ENCODE measurements at regions not wholly inside any gene's neighbourhood (a gene's known extent, or its start where the extent isn't known, plus 50 kb on each side); places are given as distances from the start of the nearest gene placed in this dataset.

GRCh38 chr21:17003763-17004373, 509.0 kb upstream of the CXADR start:
- no peak for DNase-seq (ENCODE audit: insufficient read length, low spot score)
- no peak for FAIRE-seq
- no peak for TF ChIP-seq POU2F2 (IDR thresholded peaks at IDR 0.05; ENCODE audit: low read depth, low read length)
- TF ChIP-seq SPI1 (IDR thresholded peaks at IDR 0.05; ENCODE audit: low read depth, low read length) = no peak

- no peak for FAIRE-seq
- no peak for DNase-seq (ENCODE audit: insufficient read length, low spot score)
- TF ChIP-seq TAF1 (IDR thresholded peaks at IDR 0.05; ENCODE audit: low read depth, low read length) (no peak), PAX5 (IDR thresholded peaks at IDR 0.05; ENCODE audit: insufficient read depth, low read length, severe bottlenecking) (no peak), POLR2AphosphoS5 (IDR thresholded peaks at IDR 0.05; ENCODE audit: low read depth, low read length) (no peak), SPI1 (IDR thresholded peaks at IDR 0.05; ENCODE audit: low read depth, low read length) (no peak), POLR2A (IDR thresholded peaks at IDR 0.05; ENCODE audit: low read depth, low read length) (no peak), POU2F2 (IDR thresholded peaks at IDR 0.05; ENCODE audit: low read depth, low read length) (no peak)
Observed at GRCh38 chr21:17032141-17032655, 480.6 kb upstream of the CXADR start.

DNA sequence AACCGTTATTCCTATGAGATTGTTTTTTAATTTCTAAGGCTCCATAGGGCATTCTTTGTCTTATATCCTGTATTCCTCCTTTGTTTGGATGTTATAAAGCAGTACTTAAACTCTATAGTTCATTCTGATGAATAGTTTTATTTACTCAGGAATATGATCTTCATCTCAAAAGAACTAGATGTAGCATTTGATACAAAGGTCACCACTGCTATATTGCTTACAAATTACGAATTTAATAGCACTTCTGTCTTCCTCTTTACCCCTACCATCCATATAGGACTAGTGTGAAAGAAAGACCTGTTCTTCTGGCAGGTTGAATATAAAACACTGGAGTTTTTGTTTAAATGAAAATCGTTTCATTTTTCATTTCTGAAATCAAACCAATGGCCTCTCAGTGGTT, 468.1 kb upstream of the CXADR start:
- TF ChIP-seq POLR2AphosphoS5 (IDR thresholded peaks at IDR 0.05; ENCODE audit: low read depth, low read length) = no peak
- TF ChIP-seq POU2F2 (IDR thresholded peaks at IDR 0.05; ENCODE audit: low read depth, low read length) = no peak
- TF ChIP-seq SPI1 (IDR thresholded peaks at IDR 0.05; ENCODE audit: low read depth, low read length) = no peak
- TF ChIP-seq TAF1 (IDR thresholded peaks at IDR 0.05; ENCODE audit: low read depth, low read length) = no peak
- DNase-seq (ENCODE audit: insufficient read length, low spot score) = no peak
- no peak for FAIRE-seq

DNA sequence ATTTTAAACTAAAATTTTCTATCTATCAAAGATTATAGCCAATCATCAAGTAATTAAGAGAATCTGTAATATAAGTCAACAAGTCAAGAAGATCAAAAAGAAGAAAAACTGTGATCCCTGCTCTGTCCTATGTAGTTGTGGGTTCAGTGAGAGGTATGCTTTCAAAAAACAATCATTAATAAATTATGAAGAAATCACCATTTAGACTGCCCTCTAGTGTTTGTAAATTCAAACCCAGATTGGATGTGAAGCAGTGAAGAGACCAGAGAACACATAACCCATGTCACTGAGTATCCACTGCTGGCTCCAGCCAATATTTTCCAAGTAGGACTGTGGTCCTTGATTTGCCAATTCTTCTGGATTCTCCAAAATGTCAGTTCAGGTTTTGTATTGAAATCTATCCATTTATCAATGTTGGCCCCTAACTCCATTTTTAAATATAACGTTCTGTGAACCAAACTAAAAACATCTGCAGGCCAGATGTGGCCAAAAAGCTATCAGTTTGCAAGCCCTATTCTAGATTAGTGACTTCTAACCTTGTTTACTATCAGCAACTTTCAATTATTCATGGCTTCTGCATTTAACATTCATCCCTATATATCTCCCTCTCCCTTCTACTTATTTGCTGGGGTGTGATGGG, 467.5 kb upstream of the CXADR start:
- DNase-seq (ENCODE audit: insufficient read length, low spot score) (no peak), FAIRE-seq (no peak)
- TF ChIP-seq POU2F2 (IDR thresholded peaks at IDR 0.05; ENCODE audit: low read depth, low read length) (no peak), POLR2A (IDR thresholded peaks at IDR 0.05; ENCODE audit: low read depth, low read length) (no peak), SPI1 (IDR thresholded peaks at IDR 0.05; ENCODE audit: low read depth, low read length) (no peak), PAX5 (IDR thresholded peaks at IDR 0.05; ENCODE audit: insufficient read depth, low read length, severe bottlenecking) (no peak)

- DNase-seq (ENCODE audit: insufficient read length, low spot score) (no peak), FAIRE-seq (no peak)
Observed at GRCh38 chr21:17048974-17049373, 463.9 kb upstream of the CXADR start.

DNA sequence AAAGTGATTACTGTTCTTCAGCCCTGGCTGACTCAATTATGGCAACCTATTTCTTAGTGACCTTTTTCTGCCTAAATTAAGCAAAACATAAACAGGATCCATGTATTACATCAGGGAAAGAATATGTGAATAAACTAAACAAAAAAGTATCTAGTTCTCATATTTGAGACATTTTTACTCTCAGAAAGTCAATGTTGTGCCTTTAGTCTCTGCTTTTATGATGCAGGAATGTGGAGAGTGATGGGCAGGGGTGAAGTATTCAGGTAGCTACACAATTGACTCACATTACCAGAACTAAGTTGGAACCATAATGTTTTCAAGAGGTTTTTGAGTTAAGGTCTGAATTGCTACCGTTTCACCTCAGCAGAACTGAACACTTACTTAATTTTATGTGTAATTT, 462.7 kb upstream of the CXADR start:
- DNase-seq (ENCODE audit: insufficient read length, low spot score) (no peak), FAIRE-seq (no peak)
- TF ChIP-seq POLR2AphosphoS5 (IDR thresholded peaks at IDR 0.05; ENCODE audit: low read depth, low read length) = no peak
- TF ChIP-seq TAF1 (IDR thresholded peaks at IDR 0.05; ENCODE audit: low read depth, low read length) = no peak
- no peak for TF ChIP-seq SPI1 (IDR thresholded peaks at IDR 0.05; ENCODE audit: low read depth, low read length)
- TF ChIP-seq POU2F2 (IDR thresholded peaks at IDR 0.05; ENCODE audit: low read depth, low read length) = no peak
- TF ChIP-seq POLR2A (IDR thresholded peaks at IDR 0.05; ENCODE audit: low read depth, low read length) = no peak
- no peak for TF ChIP-seq PAX5 (IDR thresholded peaks at IDR 0.05; ENCODE audit: insufficient read depth, low read length, severe bottlenecking)

More at GRCh38 chr21:17048974-17049373, 463.9 kb upstream of the CXADR start:
- TF ChIP-seq POLR2A (IDR thresholded peaks at IDR 0.05; ENCODE audit: low read depth, low read length) = no peak
- no peak for TF ChIP-seq PAX5 (IDR thresholded peaks at IDR 0.05; ENCODE audit: insufficient read depth, low read length, severe bottlenecking)
- no peak for TF ChIP-seq SPI1 (IDR thresholded peaks at IDR 0.05; ENCODE audit: low read depth, low read length)
- TF ChIP-seq POLR2AphosphoS5 (IDR thresholded peaks at IDR 0.05; ENCODE audit: low read depth, low read length) = no peak
- no peak for TF ChIP-seq POU2F2 (IDR thresholded peaks at IDR 0.05; ENCODE audit: low read depth, low read length)
- no peak for TF ChIP-seq TAF1 (IDR thresholded peaks at IDR 0.05; ENCODE audit: low read depth, low read length)

GRCh38 chr21:17050646-17051045, 462.2 kb upstream of the CXADR start:
- no peak for TF ChIP-seq PAX5 (IDR thresholded peaks at IDR 0.05; ENCODE audit: insufficient read depth, low read length, severe bottlenecking)
- TF ChIP-seq TAF1 (IDR thresholded peaks at IDR 0.05; ENCODE audit: low read depth, low read length) = no peak
- no peak for TF ChIP-seq SPI1 (IDR thresholded peaks at IDR 0.05; ENCODE audit: low read depth, low read length)
- TF ChIP-seq POLR2AphosphoS5 (IDR thresholded peaks at IDR 0.05; ENCODE audit: low read depth, low read length) = no peak
- TF ChIP-seq POLR2A (IDR thresholded peaks at IDR 0.05; ENCODE audit: low read depth, low read length) = no peak
- TF ChIP-seq POU2F2 (IDR thresholded peaks at IDR 0.05; ENCODE audit: low read depth, low read length) = no peak
- no peak for DNase-seq (ENCODE audit: insufficient read length, low spot score)
- FAIRE-seq = no peak

DNA sequence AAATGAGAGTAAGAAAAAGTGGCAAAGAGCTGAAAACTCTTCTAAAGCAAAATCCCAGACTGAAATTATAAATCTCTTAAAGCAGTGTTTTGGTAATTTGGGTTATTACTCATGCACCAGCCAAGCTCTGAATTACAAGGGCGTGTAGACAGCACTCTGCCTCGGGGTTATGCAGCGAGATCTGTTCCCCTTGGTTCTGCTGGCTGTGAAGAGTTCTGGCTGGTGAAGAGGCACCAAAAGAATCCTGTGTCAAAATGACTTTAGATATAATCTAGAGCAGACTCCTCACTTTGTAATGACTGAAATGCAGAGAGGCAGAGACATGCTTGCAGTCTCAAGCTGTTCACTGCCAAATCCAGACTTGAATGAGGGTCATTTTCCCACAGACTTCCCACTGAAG, 461.8 kb upstream of the CXADR start:
- no peak for DNase-seq (ENCODE audit: insufficient read length, low spot score)
- FAIRE-seq = no peak
- no peak for TF ChIP-seq PAX5 (IDR thresholded peaks at IDR 0.05; ENCODE audit: insufficient read depth, low read length, severe bottlenecking)
- no peak for TF ChIP-seq POU2F2 (IDR thresholded peaks at IDR 0.05; ENCODE audit: low read depth, low read length)
- no peak for TF ChIP-seq SPI1 (IDR thresholded peaks at IDR 0.05; ENCODE audit: low read depth, low read length)
- no peak for TF ChIP-seq TAF1 (IDR thresholded peaks at IDR 0.05; ENCODE audit: low read depth, low read length)
- TF ChIP-seq POLR2AphosphoS5 (IDR thresholded peaks at IDR 0.05; ENCODE audit: low read depth, low read length) = no peak

DNA sequence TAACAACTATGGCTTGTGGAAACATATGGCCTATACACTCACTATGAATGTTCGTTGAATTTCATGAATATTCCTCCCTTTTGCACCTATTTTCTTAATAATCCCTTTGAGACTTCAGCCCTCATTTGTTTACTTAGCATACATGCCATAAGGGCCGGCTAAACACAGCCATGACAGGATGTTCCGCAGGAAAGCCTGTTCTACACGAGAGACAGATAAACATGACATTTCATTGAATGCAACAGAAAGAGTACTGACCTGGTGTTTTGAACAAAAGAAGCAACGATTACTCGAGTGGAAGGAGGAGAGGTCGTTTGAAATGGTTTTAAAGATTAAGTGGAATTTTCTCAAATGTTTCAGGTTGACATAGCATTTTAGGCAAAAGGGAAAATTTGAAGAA, 459.5 kb upstream of the CXADR start:
- TF ChIP-seq SPI1 (IDR thresholded peaks at IDR 0.05; ENCODE audit: low read depth, low read length) (no peak), POLR2A (IDR thresholded peaks at IDR 0.05; ENCODE audit: low read depth, low read length) (no peak), POU2F2 (IDR thresholded peaks at IDR 0.05; ENCODE audit: low read depth, low read length) (no peak), POLR2AphosphoS5 (IDR thresholded peaks at IDR 0.05; ENCODE audit: low read depth, low read length) (no peak), TAF1 (IDR thresholded peaks at IDR 0.05; ENCODE audit: low read depth, low read length) (no peak), PAX5 (IDR thresholded peaks at IDR 0.05; ENCODE audit: insufficient read depth, low read length, severe bottlenecking) (no peak)
- DNase-seq (ENCODE audit: insufficient read length, low spot score) (no peak), FAIRE-seq (no peak)

GRCh38 chr21:17059936-17060335, 452.9 kb upstream of the CXADR start:
- TF ChIP-seq POU2F2 (IDR thresholded peaks at IDR 0.05; ENCODE audit: low read depth, low read length) (no peak), POLR2AphosphoS5 (IDR thresholded peaks at IDR 0.05; ENCODE audit: low read depth, low read length) (no peak), PAX5 (IDR thresholded peaks at IDR 0.05; ENCODE audit: insufficient read depth, low read length, severe bottlenecking) (no peak), SPI1 (IDR thresholded peaks at IDR 0.05; ENCODE audit: low read depth, low read length) (no peak), POLR2A (IDR thresholded peaks at IDR 0.05; ENCODE audit: low read depth, low read length) (no peak), TAF1 (IDR thresholded peaks at IDR 0.05; ENCODE audit: low read depth, low read length) (no peak)
- no peak for FAIRE-seq
- no peak for DNase-seq (ENCODE audit: insufficient read length, low spot score)
